Stomach smooth muscle (tissue), 2 donors: ENCODE measurements at regions not wholly inside any gene's neighbourhood (a gene's known extent, or its start where the extent isn't known, plus 50 kb on each side); places are given as distances from the start of the nearest gene placed in this dataset.
A peak's percentile ranks its signal among the peaks of the same experiment; 100 is the strongest.

Source experiments
- H3K27ac ChIP-seq: one replicate; pipeline ENCODE4 v1.7.0; 2013; ENCODE audit warnings: mild to moderate bottlenecking, low read length, inconsistent platforms
- H3K27me3 ChIP-seq, 2 donors: one replicate each; pipeline ENCODE4 v1.7.0; 2013; ENCODE audit warnings: low read length in 2 of 2; ENCODE audit not compliant: insufficient read depth in 2 of 2, control insufficient read depth in 1 of 2
- H3K36me3 ChIP-seq, 2 donors: one replicate each; pipeline ENCODE4 v1.7.0; 2013; ENCODE audit warnings: low read length in 2 of 2; ENCODE audit not compliant: control insufficient read depth in 2 of 2, insufficient read depth in 2 of 2
- H3K4me1 ChIP-seq: one replicate; pipeline ENCODE4 v1.7.0; 2013; ENCODE audit warnings: low read length; ENCODE audit not compliant: control insufficient read depth, insufficient read depth
- H3K4me3 ChIP-seq, 2 donors: one replicate each; pipeline ENCODE4 v1.7.0; 2013; ENCODE audit warnings: low read length in 2 of 2
- H3K9ac ChIP-seq, 2 donors: one replicate each; pipeline ENCODE4 v1.7.0; 2013; ENCODE audit warnings: low read length in 2 of 2, mild to moderate bottlenecking in 1 of 2
- H3K9me3 ChIP-seq, 2 donors: one replicate each; pipeline ENCODE4 v1.7.0; 2013; ENCODE audit warnings: low read length in 2 of 2; ENCODE audit not compliant: control insufficient read depth in 2 of 2
- donor health status: healthy.
- donor health status: Pancreatic carcinoma.

- peaks cover 14 to 27% of the 10 kb centered on the region in 2 donors for H3K27me3 ChIP-seq
- H3K9ac ChIP-seq = no peak overlapping the region
- H3K4me1 ChIP-seq = peaks cover 27% of the 10 kb centered on the region
- no peaks in the 10 kb centered on the region for H3K36me3 ChIP-seq
- H3K27ac ChIP-seq = no peak overlapping the region
- H3K4me3 ChIP-seq = no peak overlapping the region
- H3K9me3 ChIP-seq = no peaks in the 10 kb centered on the region
These were observed 95.6 kb downstream of the OLFM1 start for GRCh38 chr9:135183069-135183468.

DNA sequence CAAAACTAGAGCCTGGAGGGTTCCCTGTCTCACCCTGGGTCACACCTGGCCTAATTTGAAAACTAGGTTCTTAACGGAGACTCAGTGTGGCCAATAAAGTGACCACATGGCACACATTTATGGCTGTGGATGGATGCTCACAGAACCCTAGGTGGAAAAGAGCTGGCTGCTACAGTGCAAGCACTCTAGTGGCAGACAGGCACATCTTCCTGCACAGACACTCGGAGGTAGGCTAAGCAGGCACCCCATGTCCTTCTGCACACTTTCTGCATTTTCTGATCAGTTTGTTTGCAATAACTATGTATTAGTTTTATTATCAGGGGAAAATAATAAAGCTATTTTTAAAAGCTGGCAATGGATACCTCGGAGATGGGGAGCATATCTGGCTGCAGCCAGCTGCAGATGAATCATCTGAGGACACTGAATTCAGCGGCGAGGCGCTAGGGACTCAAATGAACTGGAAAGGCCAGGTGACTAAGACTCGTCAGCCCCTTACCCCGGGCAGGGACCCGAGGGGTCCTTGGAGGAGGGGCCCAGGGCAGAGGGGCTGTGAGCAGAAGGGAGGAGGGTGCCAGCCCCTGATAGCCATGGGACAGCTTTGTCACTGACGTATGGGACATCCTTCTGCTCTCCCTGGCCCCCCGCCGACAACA is 96.2 kb downstream of the OLFM1 start:
- Histone ChIP-seq H3K4me3 (no peak overlapping the region), H3K36me3 (no peaks in the 10 kb centered on the region), H3K4me1 (peaks cover 27% of the 10 kb centered on the region), H3K9me3 (no peaks in the 10 kb centered on the region), H3K27me3 (peaks cover 19 to 33% of the 10 kb centered on the region in 2 donors), H3K9ac (no peak overlapping the region), H3K27ac (no peak overlapping the region)

DNA sequence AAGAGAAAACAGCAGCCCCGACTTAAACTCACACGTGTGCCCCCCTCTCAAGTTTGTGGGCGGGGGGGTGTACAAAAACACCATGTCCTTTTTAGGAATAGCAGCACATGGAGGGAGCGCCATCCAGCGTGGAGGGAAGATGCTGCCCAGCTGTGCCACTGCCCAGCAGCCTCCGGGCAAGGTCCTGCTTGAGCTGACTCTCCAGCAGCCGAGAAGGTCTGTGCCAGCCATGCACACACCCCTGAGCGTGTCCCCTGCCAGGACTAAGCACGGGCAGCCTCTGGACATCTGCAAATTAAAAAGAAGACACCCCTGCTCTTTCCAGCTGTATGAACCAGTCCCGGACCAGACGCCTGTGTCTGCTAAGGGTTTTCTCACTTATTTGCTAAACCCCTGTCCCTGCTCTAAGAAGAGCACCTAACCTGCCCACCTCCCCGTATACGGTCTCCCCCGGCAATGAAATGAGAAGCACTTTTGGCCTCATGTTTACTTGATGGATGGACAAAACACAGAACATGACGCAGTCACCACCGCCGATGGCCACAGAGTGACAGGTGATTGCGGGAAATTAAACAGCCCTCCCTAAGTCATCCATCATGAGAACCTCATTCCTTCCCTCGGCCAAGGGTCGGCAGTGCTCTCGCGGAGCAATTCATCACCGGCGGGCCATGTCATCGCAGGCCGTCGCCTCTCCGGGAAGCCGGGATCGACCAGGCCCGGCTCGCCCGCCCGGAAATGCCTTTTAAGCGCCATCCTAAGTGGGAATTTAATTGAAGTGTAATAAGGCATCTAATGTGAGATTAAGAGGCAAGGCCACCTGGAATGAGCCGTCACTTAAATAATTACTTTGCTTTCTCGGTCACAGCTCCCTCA is 96.9 kb downstream of the OLFM1 start:
- H3K27me3 ChIP-seq = peaks cover 21 to 32% of the 10 kb centered on the region in 2 donors
- H3K9me3 ChIP-seq = no peaks in the 10 kb centered on the region
- H3K9ac ChIP-seq = no peak overlapping the region

GRCh38 chr9:135185060-135185459 is 97.6 kb downstream of the OLFM1 start:
- H3K27me3 ChIP-seq = peaks cover 17 to 32% of the 10 kb centered on the region in 2 donors
- H3K27ac ChIP-seq = no peak overlapping the region
- H3K9ac ChIP-seq = no peak overlapping the region
- no peaks in the 10 kb centered on the region for H3K9me3 ChIP-seq
- H3K4me3 ChIP-seq = no peak overlapping the region
- no peaks in the 10 kb centered on the region for H3K36me3 ChIP-seq
- peaks cover 27% of the 10 kb centered on the region for H3K4me1 ChIP-seq

More for the DNA sequence above, 96.9 kb downstream of the OLFM1 start:
- H3K4me3 ChIP-seq = peak overlapping the region; percentile 0 to 35
- H3K36me3 ChIP-seq = no peaks in the 10 kb centered on the region
- peaks cover 27% of the 10 kb centered on the region for H3K4me1 ChIP-seq
- no peak overlapping the region for H3K27ac ChIP-seq

GRCh38 chr9:135186248-135187164 is 99.0 kb downstream of the OLFM1 start:
- H3K9ac ChIP-seq = no peak overlapping the region
- no peak overlapping the region for H3K4me3 ChIP-seq
- H3K27me3 ChIP-seq = peaks cover 24 to 36% of the 10 kb centered on the region in 2 donors
- peaks cover 27% of the 10 kb centered on the region for H3K4me1 ChIP-seq
- H3K36me3 ChIP-seq = no peaks in the 10 kb centered on the region
- H3K27ac ChIP-seq = no peak overlapping the region
- no peaks in the 10 kb centered on the region for H3K9me3 ChIP-seq

DNA sequence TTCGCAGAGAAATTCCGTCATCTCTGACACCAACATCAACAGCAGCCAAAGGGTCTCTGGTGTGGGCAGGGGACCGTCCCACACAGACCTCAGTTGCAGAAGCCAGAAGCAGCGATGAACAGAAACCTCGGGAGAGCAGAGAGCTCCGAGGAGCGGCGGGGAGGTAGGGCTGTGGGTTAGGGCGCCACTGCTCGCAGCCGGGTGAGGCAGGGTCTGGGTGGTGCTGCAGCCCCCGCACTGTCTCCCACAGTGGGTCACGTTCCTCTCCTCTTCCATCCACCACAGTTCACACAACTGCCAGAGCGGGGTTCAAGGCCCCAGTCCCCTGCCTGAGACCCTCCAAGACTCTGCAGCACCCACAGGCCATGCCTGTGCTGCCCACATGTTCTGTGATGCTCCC is 99.9 kb downstream of the OLFM1 start:
- Histone ChIP-seq H3K27ac (no peak overlapping the region), H3K36me3 (no peaks in the 10 kb centered on the region), H3K27me3 (peaks cover 24 to 39% of the 10 kb centered on the region in 2 donors), H3K9me3 (no peaks in the 10 kb centered on the region), H3K4me1 (peaks cover 27% of the 10 kb centered on the region), H3K9ac (no peak overlapping the region), H3K4me3 (no peak overlapping the region)

DNA sequence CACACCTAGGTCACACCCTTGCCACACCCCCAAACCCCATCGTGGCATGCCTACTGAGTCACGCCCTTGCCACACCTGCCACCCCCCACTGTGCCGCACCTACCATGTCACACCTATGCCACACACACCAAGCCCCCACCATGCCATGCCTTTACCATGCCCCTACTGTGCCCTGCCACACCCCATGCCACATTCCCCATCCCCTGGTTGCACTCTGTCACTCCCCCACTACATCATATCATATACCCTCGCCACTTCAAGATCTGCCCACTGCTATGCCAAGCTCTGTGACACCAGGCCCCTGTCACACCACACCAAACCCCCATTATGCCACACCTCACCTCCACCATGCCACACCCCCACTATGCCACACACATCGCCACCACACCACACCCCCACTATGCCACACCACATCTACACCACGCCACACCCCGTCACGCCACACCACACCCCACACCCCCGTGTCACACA is 101.2 kb downstream of the OLFM1 start:
- H3K9me3 ChIP-seq = no peaks in the 10 kb centered on the region
- peaks cover 24 to 45% of the 10 kb centered on the region in 2 donors for H3K27me3 ChIP-seq

GRCh38 chr9:135189497-135189896 is 102.0 kb downstream of the OLFM1 start:
- peaks cover 30 to 48% of the 10 kb centered on the region in 2 donors for H3K27me3 ChIP-seq

More for the DNA sequence above, 101.2 kb downstream of the OLFM1 start:
- Histone ChIP-seq H3K4me1 (peaks cover 25% of the 10 kb centered on the region), H3K27ac (no peak overlapping the region), H3K4me3 (no peak overlapping the region), H3K36me3 (no peaks in the 10 kb centered on the region), H3K9ac (no peak overlapping the region)

GRCh38 chr9:135190789-135191577 is 103.5 kb downstream of the OLFM1 start:
- H3K4me3 ChIP-seq = no peak overlapping the region
- peaks cover 38 to 49% of the 10 kb centered on the region in 2 donors for H3K27me3 ChIP-seq
- H3K36me3 ChIP-seq = no peaks in the 10 kb centered on the region
- no peaks in the 10 kb centered on the region for H3K9me3 ChIP-seq
- no peak overlapping the region for H3K9ac ChIP-seq
- H3K4me1 ChIP-seq = peaks cover 6% of the 10 kb centered on the region
- no peak overlapping the region for H3K27ac ChIP-seq

More at GRCh38 chr9:135189497-135189896, 102.0 kb downstream of the OLFM1 start:
- H3K36me3 ChIP-seq = no peaks in the 10 kb centered on the region
- H3K4me1 ChIP-seq = peaks cover 18% of the 10 kb centered on the region
- no peak overlapping the region for H3K27ac ChIP-seq
- H3K9ac ChIP-seq = no peak overlapping the region
- H3K9me3 ChIP-seq = no peaks in the 10 kb centered on the region
- H3K4me3 ChIP-seq = no peak overlapping the region
